NCI-H2107 treated with DMSO at 0.1 percent for 48 hours (cell line): ENCODE measurements at regions not wholly inside any gene's neighbourhood (a gene's known extent, or its start where the extent isn't known, plus 50 kb on each side); places are given as distances from the start of the nearest gene placed in this dataset.

ENCODE experiments used
- DNase-seq: peaks from one replicate; lab custom pipeline; 2025; ENCODE audit not compliant: unreplicated experiment; lab: John Stamatoyannopoulos, UW

DNA sequence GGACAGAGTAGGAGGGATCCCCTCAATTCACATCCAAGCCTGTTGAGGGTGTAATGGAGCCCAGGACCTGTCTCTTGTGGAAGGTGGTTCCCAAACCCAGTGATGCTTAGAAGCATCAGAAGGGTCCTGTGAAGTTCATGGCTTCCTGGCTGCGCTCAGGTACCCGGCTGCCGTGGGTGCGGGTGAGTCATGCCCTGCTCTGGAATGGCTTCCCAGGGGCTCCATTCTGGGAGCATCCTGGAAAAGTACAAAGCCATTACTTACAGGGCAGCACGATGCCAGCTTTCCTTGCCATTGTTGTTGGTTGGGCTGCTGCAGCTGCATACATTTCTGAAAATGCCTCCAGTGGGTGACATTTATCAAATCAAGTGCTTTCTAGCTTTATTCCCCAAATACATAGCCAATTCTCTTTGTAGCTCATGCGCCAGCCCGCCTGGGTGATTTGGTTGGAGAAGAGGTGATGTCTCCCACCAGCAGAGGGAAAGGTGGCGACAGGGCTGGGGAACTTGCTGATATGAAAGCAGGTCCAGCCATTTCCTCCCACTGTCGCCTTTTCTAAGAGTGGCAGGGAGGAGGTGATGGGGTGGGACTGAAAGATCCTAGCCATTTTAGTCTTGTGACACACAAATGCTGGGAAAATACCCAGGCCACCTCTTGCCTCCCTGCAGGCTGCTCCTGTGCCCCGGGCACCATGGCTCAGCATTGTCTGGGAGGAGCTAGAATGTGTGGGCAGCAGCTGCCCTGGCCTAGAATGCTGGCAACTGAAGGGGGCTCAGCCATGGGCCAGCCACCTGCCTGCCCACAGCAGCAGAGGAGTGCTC is 65.9 kb upstream of the HPCAL1 start:
- no peak for DNase-seq

DNA sequence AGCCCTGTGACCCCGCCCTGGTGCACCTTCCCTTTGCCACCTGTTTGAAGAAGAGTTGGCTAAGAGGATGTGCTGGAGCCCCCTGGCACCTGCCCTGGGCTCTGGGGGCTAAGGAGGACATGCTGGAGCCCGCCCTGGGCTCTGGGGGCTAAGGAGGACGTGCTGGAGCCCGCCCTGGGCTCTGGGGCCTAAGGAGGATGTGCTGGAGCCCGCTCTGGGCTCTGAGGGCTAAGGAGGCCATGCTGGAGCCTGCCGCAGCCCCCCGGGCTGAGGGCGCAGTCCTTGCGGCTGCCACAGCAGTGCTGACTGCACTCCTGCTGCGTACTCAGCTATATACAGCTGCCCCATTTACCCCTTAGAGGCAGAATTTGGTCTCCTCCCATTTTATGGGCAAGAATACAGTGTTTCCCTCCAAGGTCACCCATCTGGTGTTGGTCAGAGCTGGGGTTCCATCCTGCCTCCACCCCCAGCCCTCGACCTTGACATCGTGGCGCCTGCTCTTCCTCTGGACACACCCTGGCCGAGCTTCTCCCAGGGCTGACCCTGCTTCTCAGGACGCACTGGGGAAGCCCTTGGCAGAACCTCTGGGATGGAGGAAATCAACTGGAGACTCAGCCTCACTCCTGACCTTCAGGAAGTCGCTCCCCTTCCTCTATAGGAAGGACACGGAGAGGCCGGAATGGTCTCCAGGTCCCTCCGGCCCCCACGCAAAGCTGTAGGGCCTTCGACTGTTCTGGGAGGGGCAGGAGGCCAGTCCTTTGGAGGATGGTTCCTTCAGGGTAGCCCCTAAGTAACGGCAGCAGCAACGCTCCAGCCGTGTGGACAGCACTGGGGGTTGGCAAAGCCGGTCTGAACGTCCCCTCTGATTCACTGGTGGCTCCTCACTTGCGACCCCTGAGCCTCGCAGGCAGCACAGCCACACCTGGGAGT is 65.0 kb upstream of the HPCAL1 start:
- DNase-seq: no peak

DNA sequence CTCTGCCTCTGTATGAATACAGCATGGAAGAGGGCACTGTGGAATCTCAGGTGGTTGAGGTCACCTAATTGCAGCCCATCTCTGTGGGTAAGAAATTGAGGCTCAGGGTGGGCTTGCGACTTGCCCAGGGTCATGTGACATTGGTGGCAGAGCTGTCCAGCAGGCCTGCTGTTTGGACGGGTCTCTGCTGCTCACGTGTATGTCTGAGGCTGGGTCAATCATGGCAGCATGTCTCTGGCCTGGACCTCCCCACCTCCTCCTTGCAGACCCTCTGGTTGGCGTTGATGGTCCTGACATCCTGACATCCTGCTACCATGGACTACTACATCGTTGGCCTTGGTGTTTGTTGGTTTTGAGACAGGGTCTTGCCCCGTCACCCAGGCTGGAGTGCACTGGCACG is 64.3 kb upstream of the HPCAL1 start:
- no peak for DNase-seq

DNA sequence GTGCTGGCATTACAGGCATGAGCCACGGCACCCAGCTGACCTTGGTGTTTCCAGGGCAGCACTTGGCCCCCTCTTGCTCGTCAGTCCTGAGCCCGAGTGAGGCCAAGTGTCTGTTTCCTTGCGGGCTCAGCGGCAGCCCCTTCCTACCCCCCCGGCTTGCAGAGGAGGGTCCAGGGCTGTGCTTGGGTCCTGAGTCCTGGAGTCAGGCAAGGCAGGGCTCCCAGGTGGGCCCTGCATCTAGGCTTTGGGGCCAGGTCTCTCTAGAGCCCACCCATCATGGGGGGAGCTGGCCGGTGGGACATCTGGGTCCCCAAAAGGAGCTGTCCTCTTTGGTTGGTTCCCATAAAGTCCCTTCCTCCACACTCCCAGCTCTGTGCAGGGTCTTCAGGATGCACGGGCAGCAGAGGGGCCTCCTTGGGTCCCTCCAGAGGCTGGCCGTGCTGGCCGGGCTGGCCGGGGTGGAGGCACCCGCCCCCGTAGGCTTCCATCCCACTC is 63.7 kb upstream of the HPCAL1 start:
- no peak for DNase-seq

DNA sequence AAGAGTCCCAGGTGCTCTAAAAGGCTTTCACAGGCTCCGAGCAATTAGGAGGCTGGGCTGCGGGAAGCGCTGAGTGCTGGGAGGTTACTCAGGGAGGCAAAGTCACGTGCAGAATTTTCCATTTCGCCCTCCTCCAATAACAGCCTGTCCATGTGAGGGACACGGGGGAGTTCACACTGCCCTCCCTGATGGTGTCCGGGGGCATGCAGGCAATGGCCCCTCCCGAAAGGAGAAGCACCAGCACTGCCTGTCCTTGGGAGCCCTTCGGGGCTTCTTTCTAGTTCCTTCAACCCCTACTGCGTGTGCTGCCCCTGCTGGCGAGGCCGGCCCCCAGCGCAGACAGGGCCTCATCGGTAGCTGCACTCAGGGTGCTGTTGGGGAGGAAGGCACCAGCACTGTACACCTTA is 63.1 kb upstream of the HPCAL1 start:
- no peak for DNase-seq

DNA sequence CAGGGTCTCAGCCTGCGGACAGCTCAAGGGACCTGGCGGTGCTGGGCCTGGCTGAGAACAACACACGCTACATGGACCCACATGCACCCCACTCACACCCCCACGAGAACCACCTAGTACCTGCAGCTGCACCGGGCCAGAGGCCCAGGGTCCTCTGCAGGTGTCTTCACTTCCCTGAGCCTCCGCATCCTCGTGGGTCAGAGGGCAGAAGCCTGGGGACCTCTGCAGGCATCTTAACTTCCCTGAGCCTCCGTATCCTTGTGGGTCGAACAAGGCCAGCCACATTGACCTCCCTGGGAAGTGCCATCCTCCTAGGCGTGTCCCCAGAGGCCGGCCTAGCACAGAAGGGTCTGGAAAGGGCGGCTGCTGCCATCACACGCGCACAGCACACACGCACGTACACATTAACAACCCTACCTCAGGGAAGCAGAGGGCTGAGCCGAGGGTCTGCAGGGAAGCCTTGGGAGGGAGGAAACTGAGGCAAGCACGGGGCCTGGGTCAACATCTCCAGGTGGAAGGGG is 62.5 kb upstream of the HPCAL1 start:
- DNase-seq: no peak

DNA sequence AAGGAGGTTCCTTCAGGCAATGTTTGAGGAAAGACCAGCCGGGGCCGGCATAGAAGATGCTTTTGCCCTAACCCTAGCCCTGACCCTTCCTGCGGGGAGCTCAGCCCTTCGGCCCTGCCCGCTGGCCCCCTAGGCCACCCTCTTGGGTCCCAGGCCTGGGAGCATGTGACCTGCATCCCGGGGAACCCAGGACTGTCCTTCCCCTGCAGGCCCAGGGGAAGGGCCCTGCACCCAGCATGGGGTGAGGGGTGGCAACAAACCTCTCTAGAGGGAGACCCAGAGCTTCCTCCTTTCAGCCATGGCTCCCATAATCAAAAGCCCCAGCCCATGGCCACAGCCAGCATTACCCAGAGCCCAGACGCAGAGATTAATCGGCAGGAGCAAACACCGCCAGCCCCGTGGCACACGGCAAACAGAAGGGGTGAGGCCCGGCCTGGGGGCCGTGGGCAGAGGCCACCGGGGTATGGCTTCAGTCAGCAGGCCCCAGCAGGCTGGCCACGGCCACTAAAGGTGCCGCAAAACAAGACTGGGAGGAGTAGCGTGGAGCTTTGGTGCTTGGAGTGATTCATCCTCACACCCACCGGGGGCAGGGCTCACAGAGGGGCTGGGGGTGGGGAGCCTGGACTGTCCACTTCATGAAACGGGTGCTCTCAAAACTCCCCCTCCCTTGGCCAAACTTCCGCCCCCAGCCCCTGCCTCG is 61.6 kb upstream of the HPCAL1 start:
- DNase-seq: no peak

DNA sequence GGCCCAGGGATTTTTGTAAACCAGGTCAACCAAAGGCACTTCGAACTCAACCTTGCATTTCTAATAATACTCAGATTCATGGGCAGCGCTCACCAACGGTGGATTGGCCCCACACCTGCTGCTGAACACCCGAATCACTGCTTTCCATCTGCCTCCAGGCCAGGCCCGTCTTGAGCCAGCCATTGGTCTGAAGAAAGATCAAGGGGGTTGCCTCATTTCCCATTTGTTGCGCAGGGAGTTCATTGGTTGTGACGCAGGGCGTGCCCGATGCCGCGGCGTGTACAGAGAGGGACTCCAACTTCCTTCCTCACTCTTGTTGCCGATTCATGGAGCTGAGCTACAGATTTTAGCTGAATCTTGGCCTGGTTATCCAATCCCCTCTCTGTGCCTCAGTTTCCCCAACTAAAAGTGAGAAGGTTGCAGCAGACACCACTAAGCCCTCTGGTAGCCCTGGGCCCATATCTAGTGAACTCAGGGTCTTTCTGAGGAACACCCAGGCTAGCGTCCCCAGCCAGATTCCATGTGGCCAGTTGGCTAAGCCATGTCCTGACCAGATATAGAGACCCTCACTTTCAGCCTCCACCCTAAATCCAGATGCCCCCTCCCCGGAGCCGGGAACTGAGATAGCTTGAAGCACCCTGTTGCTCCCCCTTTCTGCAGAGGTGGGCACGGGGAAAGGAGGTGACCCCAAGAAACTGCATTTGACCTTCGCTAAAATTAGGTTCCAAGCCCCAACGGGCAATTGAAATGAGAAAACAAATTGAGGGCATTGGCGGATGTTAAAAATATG is 60.9 kb upstream of the HPCAL1 start:
- DNase-seq: no peak

DNA sequence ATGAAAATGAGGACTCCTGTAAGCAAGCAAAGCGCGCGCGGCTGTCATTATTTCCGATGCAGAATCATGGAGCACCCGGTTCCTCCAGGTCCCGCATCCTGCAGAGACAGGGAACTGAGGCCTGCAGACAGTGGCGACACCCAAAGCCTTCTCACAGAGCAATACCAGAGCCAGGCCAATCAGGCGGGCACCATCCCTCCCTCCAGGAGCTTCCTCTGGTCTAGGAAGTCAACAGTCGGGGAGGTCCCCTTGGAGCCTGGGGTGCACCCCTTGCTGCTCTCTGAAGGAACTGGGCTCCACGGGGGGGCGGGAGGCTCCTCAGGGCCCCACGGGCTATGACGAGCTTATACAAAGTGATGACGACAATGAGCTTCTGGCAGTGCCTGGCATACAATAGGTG is 60.3 kb upstream of the HPCAL1 start:
- no peak for DNase-seq

DNA sequence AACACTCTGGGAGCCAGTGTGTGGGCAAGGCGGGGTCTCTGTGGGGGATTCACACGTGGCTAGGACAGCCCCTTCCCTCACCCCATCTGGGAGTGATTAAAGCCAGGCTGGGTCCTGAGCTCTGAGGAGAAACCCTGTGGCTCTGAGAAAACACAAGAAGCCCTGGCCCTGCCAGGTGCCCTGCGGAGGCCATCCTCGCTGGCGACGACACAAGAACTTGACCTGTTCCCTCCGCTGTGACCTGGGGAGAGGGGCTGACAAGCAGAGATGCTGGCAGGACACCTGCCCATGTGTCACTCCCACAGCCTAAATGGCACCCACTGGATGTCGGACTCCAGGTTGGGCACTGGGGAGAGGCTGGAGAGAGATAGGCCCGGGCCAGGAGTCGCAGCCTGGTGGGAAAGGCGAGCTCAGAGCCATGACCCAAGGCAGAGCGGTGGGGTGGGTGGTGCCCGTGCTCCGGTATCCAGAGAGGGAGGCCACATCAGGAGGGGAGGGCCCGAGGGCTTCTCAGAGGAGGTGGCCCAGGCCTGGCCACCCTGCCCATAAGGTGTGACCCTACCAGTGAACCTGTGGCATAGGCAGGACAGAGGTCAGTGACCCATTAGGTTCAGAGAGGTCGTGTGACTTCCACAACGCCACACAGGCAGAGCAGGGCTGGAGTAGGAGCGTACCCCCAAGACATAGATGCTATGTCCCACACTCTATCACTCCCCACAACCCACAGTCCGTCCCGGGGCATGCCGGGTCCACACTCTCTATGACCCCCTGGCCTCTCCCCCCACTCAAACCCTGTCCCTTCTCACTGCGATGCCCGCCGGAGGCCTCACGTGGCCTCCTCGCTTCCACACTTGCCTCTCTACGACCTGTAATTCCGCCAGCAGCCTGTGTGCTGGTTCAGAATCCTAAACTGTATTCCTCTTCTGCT is 59.4 kb upstream of the HPCAL1 start:
- no peak for DNase-seq

DNA sequence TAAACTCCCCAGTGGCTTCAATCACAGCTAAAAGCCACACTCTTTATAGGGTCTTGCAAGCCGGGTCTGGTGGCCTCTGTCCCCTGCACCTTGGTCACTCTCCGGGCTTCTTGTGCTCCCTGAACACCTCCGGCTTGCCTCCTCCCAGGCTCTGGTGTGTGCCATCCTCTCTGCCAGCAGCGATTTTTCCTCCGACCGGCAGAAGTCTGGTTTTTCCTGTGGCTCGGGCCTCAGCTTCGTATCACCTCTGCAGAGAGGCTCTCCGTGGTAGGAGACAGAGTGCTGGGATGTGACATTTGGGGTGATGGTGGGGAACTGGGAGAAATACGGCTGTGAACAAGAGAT is 58.8 kb upstream of the HPCAL1 start:
- DNase-seq: no peak

DNA sequence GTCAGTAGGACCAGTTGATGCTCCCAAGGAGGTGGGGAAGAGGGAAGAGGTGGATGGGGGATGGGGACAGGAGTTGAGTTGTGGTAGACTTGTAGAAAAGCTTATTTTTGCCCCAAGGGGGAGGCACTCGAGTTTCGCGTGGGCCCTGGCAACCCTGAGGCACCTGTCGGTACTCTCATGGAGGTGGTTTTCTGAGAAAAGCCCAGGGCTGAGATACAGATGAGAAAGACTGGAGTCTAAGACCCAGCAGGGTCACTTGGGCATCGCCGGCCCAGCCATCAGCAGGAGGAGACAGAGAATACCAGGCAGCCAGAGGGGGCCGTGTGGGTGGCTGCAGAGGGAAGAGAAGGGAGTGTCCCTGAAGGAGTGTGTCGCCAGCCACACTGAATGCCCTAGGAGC is 57.7 kb upstream of the HPCAL1 start:
- no peak for DNase-seq

DNA sequence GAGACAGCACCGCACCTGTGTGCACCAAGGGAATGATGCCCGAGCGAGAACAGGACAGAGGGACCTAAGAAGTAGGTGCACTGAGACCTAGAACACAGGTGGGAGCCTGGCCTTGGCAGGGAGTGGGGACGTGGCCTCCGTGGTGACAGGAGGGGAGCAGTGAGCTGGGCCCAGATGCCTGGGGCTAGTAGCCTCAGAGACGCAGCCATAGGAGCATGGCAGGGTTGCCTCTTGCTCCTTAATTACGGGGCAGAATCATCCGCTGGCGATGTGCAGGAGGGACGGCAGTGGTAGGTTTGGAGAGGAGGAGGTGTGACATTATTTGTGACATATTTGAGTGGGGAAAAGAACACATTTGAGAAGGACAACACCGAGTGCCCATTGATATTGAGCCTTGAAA is 57.0 kb upstream of the HPCAL1 start:
- DNase-seq: no peak

DNA sequence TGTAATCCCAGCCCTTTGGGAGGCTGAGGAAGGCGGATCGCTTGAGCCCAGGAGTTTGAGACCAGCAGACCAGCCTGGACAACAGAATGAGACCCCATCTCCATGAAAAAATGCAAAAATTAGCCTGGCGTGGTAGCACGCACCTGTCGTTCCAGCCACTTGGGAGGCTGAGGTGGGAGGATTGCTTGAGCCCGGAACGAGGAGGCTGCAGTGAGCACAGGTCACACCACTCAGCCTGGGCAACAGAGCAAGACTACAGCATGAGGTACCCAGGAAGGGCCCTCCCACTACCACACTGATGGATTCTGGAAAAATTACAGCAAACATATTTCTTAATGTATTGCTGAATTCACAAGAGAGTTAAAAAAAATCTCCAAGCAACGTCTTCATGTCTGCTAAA is 56.3 kb upstream of the HPCAL1 start:
- DNase-seq: no peak

DNA sequence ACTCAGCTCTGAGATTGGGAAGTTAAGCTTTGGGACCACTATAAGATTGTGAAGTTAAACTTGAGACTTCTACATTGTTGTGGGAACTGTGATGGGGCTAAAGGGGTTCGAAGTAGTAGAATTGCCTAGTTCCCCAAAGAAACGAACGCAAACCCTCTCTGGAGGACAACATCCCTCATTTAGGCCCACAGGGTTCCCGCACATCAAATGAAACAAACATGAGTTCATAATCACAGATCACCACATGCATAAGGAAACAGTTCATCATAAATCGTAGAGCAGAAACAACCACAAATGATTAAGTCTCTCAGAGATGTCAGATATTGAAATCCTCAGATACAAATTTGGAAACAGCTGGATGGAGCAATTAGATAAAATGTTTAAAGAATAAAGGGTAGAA is 55.9 kb upstream of the HPCAL1 start:
- no peak for DNase-seq

DNA sequence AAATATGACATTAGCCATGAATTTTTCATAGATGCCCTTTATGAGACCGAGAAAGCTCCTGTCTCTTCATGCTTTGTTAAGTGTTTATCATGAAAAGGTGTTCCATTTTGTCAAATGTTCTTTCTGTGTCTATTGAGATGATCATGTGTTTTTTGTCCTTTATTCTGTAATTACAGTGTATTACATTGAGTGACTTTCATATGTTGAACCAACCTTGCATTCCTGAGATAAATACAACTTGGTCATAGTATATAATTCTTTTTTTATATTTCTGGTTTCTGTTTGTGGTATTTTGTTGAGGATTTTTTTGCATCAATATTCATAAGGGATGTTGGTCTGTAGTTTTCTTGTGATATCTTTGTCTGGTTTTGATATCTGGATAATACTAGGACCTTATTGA is 52.9 kb upstream of the HPCAL1 start:
- DNase-seq: no peak

DNA sequence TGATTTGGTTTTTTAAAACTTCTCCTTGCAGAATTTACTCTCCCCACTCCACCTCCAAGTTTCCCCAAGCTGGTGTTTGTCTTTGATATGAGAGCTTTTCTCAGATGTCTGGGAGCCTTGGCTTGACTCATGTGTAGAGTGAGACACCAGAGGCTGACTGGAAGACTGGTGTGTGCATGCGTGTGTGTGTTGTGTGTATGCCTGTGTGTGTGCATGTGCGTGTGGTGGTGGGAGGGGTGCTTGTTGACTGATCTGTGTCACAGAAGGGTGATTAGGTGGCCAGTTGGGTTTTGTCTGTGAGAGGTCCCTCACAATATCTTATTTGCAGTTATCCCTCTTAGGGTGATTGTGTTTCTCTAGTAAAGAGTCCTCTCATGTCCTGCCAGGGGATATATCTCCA is 50.5 kb upstream of the HPCAL1 start:
- DNase-seq: no peak

DNA sequence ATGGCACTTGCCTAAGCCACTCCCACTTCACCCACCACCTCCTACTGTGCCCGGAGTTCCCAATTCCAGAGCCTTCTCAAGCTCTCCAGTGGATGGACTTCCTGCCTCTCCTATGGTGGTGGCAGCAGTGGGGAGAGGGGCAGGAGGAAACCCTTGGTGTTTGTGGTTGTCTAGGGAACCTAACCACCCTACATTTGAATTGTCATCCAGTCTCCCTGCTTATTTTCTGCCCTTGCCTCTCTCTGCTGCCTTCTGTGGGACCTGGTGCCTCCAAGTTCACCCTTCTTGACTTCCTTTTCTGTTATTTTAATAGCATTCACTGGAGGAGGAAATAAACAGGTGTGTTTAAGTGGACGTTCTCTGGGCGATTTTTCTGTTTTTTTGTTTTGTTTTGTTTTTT is 50.0 kb upstream of the HPCAL1 start:
- no peak for DNase-seq
